ENCODE measurements at regions not wholly inside any gene's neighbourhood (a gene's known extent, or its start where the extent isn't known, plus 50 kb on each side); places are given as distances from the start of the nearest gene placed in this dataset.
"Not testable (repeated sequence)": the region's sequence is repeated elsewhere in the genome, so short reads cannot be mapped to it uniquely, and the experiment has no call there.

- H3K4me3 ChIP-seq (ENCODE audit: low read depth, low read length): no peak overlapping the region
- TF ChIP-seq, protein P1, sequence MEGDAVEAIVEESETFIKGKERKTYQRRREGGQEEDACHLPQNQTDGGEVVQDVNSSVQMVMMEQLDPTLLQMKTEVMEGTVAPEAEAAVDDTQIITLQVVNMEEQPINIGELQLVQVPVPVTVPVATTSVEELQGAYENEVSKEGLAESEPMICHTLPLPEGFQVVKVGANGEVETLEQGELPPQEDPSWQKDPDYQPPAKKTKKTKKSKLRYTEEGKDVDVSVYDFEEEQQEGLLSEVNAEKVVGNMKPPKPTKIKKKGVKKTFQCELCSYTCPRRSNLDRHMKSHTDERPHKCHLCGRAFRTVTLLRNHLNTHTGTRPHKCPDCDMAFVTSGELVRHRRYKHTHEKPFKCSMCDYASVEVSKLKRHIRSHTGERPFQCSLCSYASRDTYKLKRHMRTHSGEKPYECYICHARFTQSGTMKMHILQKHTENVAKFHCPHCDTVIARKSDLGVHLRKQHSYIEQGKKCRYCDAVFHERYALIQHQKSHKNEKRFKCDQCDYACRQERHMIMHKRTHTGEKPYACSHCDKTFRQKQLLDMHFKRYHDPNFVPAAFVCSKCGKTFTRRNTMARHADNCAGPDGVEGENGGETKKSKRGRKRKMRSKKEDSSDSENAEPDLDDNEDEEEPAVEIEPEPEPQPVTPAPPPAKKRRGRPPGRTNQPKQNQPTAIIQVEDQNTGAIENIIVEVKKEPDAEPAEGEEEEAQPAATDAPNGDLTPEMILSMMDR (conservative IDR thresholded peaks at IDR 0.05; ENCODE audit: low read depth, low read length): no peak
- DNase-seq (ENCODE audit: low read depth): no peak
Measured at GRCh38 chr2:43067254-43068040, 159.0 kb downstream of the ZFP36L2 start.

GRCh38 chr2:43066541-43067253 lies 159.7 kb downstream of the ZFP36L2 start:
- not testable (repeated sequence) for H3K4me3 ChIP-seq (ENCODE audit: low read depth, low read length); DNase-seq (ENCODE audit: low read depth)

- no peak for DNase-seq (ENCODE audit: low read depth)
- TF ChIP-seq, protein P1 (conservative IDR thresholded peaks at IDR 0.05; ENCODE audit: low read depth, low read length): no peak
- H3K4me3 ChIP-seq (ENCODE audit: low read depth, low read length): no peak overlapping the region
Measured at GRCh38 chr2:43065871-43066270, 160.5 kb downstream of the ZFP36L2 start.

DNA sequence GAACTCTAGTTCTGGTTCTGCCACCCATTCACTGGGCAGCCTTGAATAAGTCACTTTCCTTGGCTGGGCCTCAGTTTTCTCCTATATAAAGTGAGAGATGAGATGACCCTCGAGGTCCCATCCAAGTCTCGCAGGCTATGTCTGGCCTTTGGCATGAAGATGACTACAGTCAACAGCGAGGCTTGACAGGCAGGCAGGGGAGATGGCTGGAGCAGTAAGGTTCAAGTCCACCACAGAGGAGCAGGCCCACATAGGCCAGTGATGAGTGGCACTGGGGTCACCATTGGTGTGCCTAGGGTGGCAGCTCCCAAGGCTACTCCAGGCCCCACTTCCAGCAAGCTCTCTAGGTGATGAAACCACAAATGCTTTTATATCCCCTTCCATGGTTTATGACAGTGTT lies 161.4 kb downstream of the ZFP36L2 start:
- DNase-seq (ENCODE audit: low read depth): no peak
- TF ChIP-seq, protein P1 (conservative IDR thresholded peaks at IDR 0.05; ENCODE audit: low read depth, low read length): no peak
- H3K4me3 ChIP-seq (ENCODE audit: low read depth, low read length): no peak overlapping the region

- DNase-seq (ENCODE audit: low read depth): not testable (repeated sequence)
Measured at GRCh38 chr2:43063096-43063495, 163.3 kb downstream of the ZFP36L2 start.

GRCh38 chr2:43062058-43062457 lies 164.3 kb downstream of the ZFP36L2 start:
- DNase-seq (ENCODE audit: low read depth): no peak
- TF ChIP-seq, protein P1 (conservative IDR thresholded peaks at IDR 0.05; ENCODE audit: low read depth, low read length): no peak
- H3K4me3 ChIP-seq (ENCODE audit: low read depth, low read length): no peak overlapping the region

More at GRCh38 chr2:43063096-43063495, 163.3 kb downstream of the ZFP36L2 start:
- not testable (repeated sequence) for H3K4me3 ChIP-seq (ENCODE audit: low read depth, low read length)

DNA sequence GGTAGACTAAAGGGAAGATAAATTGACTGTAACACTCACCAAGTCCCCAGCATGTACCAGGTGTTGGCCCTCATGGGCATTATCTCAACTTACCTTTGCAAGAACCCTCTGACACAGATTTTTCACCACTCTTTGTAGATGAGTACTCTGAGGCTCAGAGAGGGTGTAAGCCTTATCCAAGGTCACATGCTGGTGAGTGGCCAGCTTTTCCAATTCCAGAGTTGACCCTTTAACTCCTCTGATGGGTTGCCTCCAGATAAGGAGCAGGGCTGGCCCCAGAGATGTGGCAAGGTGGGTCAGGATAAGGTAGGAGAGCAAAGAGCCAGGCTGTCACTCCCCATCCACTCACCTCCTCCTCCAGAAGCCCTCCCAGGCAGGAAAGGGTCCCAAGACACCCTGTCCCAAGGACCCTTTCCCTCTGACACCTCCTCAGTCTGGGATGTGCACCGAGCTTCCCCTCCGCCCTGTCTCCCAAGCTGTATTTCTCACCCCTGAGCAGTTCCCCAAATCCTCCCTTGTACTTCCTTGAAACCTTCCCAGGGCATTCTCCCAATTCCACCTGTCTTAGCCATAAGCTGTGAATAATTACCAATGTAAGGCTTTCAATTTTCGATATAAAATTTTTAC lies 165.9 kb downstream of the ZFP36L2 start:
- DNase-seq (ENCODE audit: low read depth): no peak
- TF ChIP-seq, protein P1 (conservative IDR thresholded peaks at IDR 0.05; ENCODE audit: low read depth, low read length): no peak
- no peak overlapping the region for H3K4me3 ChIP-seq (ENCODE audit: low read depth, low read length)

Measured in choroid plexus epithelial cell (primary cell).